ENCODE measurements at regions not wholly inside any gene's neighbourhood (a gene's known extent, or its start where the extent isn't known, plus 50 kb on each side); places are given as distances from the start of the nearest gene placed in this dataset.

DNA sequence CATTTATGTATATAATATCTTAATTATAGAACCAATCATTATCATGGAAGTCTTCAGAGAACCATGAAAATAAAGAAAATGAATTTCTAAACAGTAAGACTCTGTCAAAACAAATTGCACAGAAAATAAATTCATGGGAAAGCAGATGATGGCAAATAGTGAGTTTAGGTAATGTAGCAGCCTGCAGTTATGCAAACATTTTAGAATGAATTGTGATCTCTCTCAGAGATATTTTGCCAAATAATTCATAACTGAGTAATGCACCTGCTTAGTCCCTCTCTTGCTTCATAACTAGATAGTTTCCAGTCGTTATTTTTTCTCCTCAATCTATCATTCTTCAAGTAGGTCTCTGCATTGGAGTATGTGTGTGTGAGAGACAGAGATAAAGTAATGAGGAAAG is 492.7 kb upstream of the THBS1 start:
- H3K23me2 ChIP-seq (ENCODE audit: low read depth, low read length): no peaks in the 10 kb centered on the region
- no peak overlapping the region for H2BK15ac ChIP-seq (ENCODE audit: low read length)
- WGBS, 2 experiments (ENCODE audit: extremely low coverage in 1 of 2, insufficient coverage in 1 of 2, insufficient read length in 1 of 2, insufficient replicate concordance in 2 of 2, low coverage in 1 of 2, low lambda C conversion rate in 2 of 2, missing lambda C conversion rate in 1 of 2): 76% methylated on average over 1 of the region's 1 CpG; no CpG with 5 or more reads in 1 of the 2 experiments
- H2BK120ac ChIP-seq (replicated peaks; ENCODE audit: low read depth, low read length): no peak overlapping the region
- TF ChIP-seq CBX8 (IDR thresholded peaks at IDR 0.05; ENCODE audit: borderline replicate concordance, low read depth, low read length) (no peak), JUND (IDR thresholded peaks at IDR 0.05; ENCODE audit: low read length) (no peak), TBP (IDR thresholded peaks at IDR 0.05; ENCODE audit: low read depth, low read length) (no peak), CTBP2 (IDR thresholded peaks at IDR 0.05; ENCODE audit: borderline replicate concordance, insufficient read depth, insufficient read length, low read length) (no peak), YY1 (IDR thresholded peaks at IDR 0.05; ENCODE audit: low read depth, low read length) (no peak)
- TF ChIP-seq, protein P1, sequence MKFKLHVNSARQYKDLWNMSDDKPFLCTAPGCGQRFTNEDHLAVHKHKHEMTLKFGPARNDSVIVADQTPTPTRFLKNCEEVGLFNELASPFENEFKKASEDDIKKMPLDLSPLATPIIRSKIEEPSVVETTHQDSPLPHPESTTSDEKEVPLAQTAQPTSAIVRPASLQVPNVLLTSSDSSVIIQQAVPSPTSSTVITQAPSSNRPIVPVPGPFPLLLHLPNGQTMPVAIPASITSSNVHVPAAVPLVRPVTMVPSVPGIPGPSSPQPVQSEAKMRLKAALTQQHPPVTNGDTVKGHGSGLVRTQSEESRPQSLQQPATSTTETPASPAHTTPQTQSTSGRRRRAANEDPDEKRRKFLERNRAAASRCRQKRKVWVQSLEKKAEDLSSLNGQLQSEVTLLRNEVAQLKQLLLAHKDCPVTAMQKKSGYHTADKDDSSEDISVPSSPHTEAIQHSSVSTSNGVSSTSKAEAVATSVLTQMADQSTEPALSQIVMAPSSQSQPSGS (IDR thresholded peaks at IDR 0.05; ENCODE audit: low read length): no peak
- H3K56ac ChIP-seq (replicated peaks; ENCODE audit: insufficient read length, low read depth, low read length): no peak overlapping the region
- H3K4me1 ChIP-seq (replicated peaks in 1 of 4; ENCODE audit: control insufficient read depth in 3 of 4, insufficient read depth in 4 of 4, low read length in 3 of 4): peaks cover 0 to 3% (median 1%) of the 10 kb centered on the region in 4 experiments; a peak in 4 of 7 replicates
- no peak overlapping the region for H3K4me3 ChIP-seq (ENCODE audit: extremely low read depth in 1 of 4, insufficient read depth in 2 of 4, low read depth in 3 of 4, low read length in 4 of 4)
- H3K9me3 ChIP-seq (ENCODE audit: insufficient read depth in 2 of 2, low read depth in 1 of 2, low read length in 1 of 2): no peaks in the 10 kb centered on the region
- H3K79me2 ChIP-seq (ENCODE audit: control insufficient read depth in 1 of 2, insufficient read depth in 2 of 2, low read length in 2 of 2): no peaks in the 10 kb centered on the region
- no peak overlapping the region for H4K91ac ChIP-seq (replicated peaks; ENCODE audit: insufficient read length, low read length)
- no peak overlapping the region for H2BK5ac ChIP-seq (ENCODE audit: low read depth, low read length)
- no peak overlapping the region for H4K8ac ChIP-seq (ENCODE audit: extremely low read depth, insufficient read depth, low read length)
- H3K14ac ChIP-seq (ENCODE audit: insufficient read length): no peak overlapping the region
- CTCF ChIA-PET (ENCODE audit: partially characterized antibody): no interaction called here
- H3K23ac ChIP-seq (ENCODE audit: insufficient read length): no peak overlapping the region
- DNase-seq (ENCODE audit: low read depth in 1 of 2, low spot score in 2 of 2) (no peak), FAIRE-seq (no peak)
- H3K18ac ChIP-seq (ENCODE audit: extremely low read depth, low read length): no peak overlapping the region
- H4K20me1 ChIP-seq (replicated peaks in 1 of 2; ENCODE audit: control insufficient read depth in 1 of 2, insufficient read depth in 2 of 2, low read length in 2 of 2): no peaks in the 10 kb centered on the region
- no peak overlapping the region for H3K9ac ChIP-seq (replicated peaks in 1 of 4; ENCODE audit: extremely low read depth in 1 of 4, low read depth in 3 of 4, low read length in 3 of 4)
- H3K36me3 ChIP-seq (ENCODE audit: control insufficient read depth in 2 of 4, insufficient read depth in 4 of 4, low read length in 3 of 4): no peaks in the 10 kb centered on the region
- H2BK20ac ChIP-seq (ENCODE audit: low read length): no peak overlapping the region
- H2AK5ac ChIP-seq (ENCODE audit: low read depth, low read length): no peak overlapping the region
- no peak overlapping the region for H3K27ac ChIP-seq (ENCODE audit: low read depth, low read length)
- H3K27me3 ChIP-seq (replicated peaks in 1 of 4; ENCODE audit: control insufficient read depth in 3 of 4, extremely low read depth in 1 of 4, insufficient read depth in 3 of 4, low read length in 3 of 4): no peaks in the 10 kb centered on the region
- H3K4me2 ChIP-seq (ENCODE audit: insufficient read depth in 1 of 2, low read depth in 2 of 2, low read length in 2 of 2): no peak overlapping the region
- no peak overlapping the region for H2AFZ ChIP-seq (ENCODE audit: low read length)
- no peaks in the 10 kb centered on the region for H3K79me1 ChIP-seq (ENCODE audit: low read depth, low read length)
- no peak overlapping the region for H4K5ac ChIP-seq (ENCODE audit: insufficient read length, low read depth, low read length)
- POLR2A ChIA-PET (ENCODE audit: partially characterized antibody): no interaction called here
- H2BK12ac ChIP-seq (ENCODE audit: low read depth, low read length): no peak overlapping the region
- no peak overlapping the region for H3K4ac ChIP-seq (replicated peaks; ENCODE audit: insufficient read length, low read depth, low read length)
